ENCODE measurements at regions not wholly inside any gene's neighbourhood (a gene's known extent, or its start where the extent isn't known, plus 50 kb on each side); places are given as distances from the start of the nearest gene placed in this dataset.
"Not testable (repeated sequence)": the region's sequence is repeated elsewhere in the genome, so short reads cannot be mapped to it uniquely, and the experiment has no call there.

- H3K27ac ChIP-seq = no peak overlapping the region
- intact Hi-C loops (cut with DNase I) = loop anchor here in 1 of 4 donors (10.0 kb wide), 1 partner anchor 370 kb away; no protein-coding TSS in a partner anchor
- 50 to 64% (median 56%) methylated on average over 11 of the region's 11 CpGs for WGBS, 3 donors
- no peak for DNase-seq
- no peak overlapping the region for H3K4me3 ChIP-seq
- no peaks in the 10 kb centered on the region for H3K27me3 ChIP-seq
- H3K36me3 ChIP-seq = no peaks in the 10 kb centered on the region
- no peaks in the 10 kb centered on the region for H3K9me3 ChIP-seq
- no peak for TF ChIP-seq POLR2A (IDR thresholded peaks at IDR 0.05)
- TF ChIP-seq EP300 (IDR thresholded peaks at IDR 0.05) = no peak
- no peaks in the 10 kb centered on the region for H3K4me1 ChIP-seq (ENCODE audit: insufficient read depth)
These were observed 70.7 kb downstream of the MSX2 start for GRCh38 chr5:174794931-174795672.

DNA sequence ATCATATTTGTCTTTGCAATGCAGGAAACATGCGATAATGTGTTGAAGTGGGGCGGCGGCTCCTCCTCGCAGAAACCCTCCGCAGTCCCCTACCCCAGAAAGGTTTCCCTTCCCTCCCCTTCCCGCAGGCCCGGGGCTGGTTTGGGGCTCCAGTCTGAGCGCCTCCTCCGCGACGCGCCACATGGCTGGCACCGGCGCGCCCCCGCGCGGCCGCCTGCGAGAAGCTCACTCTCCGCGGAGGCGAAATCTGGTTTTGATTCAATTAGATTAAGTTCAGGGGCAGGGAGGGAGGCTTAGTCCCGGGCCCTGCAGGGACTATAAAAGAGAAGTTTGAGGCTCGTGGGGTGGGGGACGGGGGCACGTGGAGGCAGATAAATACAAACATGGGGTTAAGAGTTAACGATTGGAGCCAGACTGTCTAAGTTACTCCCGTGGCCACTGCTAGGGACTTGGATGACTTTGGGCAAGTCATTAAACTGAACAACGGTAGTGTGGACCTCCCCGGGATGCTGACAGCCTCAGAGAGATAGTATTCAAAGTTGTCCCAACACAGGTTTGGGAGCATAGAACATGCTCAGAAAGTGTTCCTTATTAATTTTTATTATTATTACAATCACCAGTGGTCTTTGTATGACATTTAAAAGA lies 69.4 kb downstream of the MSX2 start:
- H3K4me3 ChIP-seq = no peak overlapping the region
- H3K27ac ChIP-seq = no peak overlapping the region
- intact Hi-C loops (cut with DNase I) = loop anchor here in 1 of 4 donors (10.0 kb wide), 1 partner anchor 369 kb away; no protein-coding TSS in a partner anchor
- 1 to 4% (median 1%) methylated on average over 31 of the region's 31 CpGs for WGBS, 3 donors
- H3K4me1 ChIP-seq (ENCODE audit: insufficient read depth) = no peaks in the 10 kb centered on the region
- no peaks in the 10 kb centered on the region for H3K27me3 ChIP-seq
- H3K36me3 ChIP-seq = no peaks in the 10 kb centered on the region
- TF ChIP-seq POLR2A (IDR thresholded peaks at IDR 0.05) (no peak), EP300 (IDR thresholded peaks at IDR 0.05) (no peak)
- TF ChIP-seq, protein P1, sequence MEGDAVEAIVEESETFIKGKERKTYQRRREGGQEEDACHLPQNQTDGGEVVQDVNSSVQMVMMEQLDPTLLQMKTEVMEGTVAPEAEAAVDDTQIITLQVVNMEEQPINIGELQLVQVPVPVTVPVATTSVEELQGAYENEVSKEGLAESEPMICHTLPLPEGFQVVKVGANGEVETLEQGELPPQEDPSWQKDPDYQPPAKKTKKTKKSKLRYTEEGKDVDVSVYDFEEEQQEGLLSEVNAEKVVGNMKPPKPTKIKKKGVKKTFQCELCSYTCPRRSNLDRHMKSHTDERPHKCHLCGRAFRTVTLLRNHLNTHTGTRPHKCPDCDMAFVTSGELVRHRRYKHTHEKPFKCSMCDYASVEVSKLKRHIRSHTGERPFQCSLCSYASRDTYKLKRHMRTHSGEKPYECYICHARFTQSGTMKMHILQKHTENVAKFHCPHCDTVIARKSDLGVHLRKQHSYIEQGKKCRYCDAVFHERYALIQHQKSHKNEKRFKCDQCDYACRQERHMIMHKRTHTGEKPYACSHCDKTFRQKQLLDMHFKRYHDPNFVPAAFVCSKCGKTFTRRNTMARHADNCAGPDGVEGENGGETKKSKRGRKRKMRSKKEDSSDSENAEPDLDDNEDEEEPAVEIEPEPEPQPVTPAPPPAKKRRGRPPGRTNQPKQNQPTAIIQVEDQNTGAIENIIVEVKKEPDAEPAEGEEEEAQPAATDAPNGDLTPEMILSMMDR (IDR thresholded peaks at IDR 0.05) = no peak
- H3K9me3 ChIP-seq = no peaks in the 10 kb centered on the region
- DNase-seq = peak in 3 of 5 donors; percentile 15 to 49 (median 26)

- no peak for DNase-seq
- no peaks in the 10 kb centered on the region for H3K9me3 ChIP-seq
- H3K27me3 ChIP-seq = no peaks in the 10 kb centered on the region
- no peak for TF ChIP-seq POLR2A (IDR thresholded peaks at IDR 0.05)
- no peak overlapping the region for H3K4me3 ChIP-seq
- 66 to 79% (median 70%) methylated on average over 6 of the region's 6 CpGs for WGBS, 3 donors
- no peaks in the 10 kb centered on the region for H3K36me3 ChIP-seq
- H3K27ac ChIP-seq = no peak overlapping the region
- H3K4me1 ChIP-seq (ENCODE audit: insufficient read depth) = no peaks in the 10 kb centered on the region
- intact Hi-C loops (cut with DNase I) = loop anchor here in 1 of 4 donors (10.0 kb wide), 1 partner anchor 368 kb away; no protein-coding TSS in a partner anchor
These were observed 68.7 kb downstream of the MSX2 start for GRCh38 chr5:174793076-174793475.

GRCh38 chr5:174792265-174792664 lies 67.9 kb downstream of the MSX2 start:
- intact Hi-C loops (cut with DNase I) = loop anchor here in 1 of 4 donors (10.0 kb wide), 1 partner anchor 367 kb away; no protein-coding TSS in a partner anchor
- DNase-seq; H3K4me1 ChIP-seq (ENCODE audit: insufficient read depth); H3K36me3 ChIP-seq; H3K27me3 ChIP-seq; H3K4me3 ChIP-seq; H3K27ac ChIP-seq; H3K9me3 ChIP-seq: not testable (repeated sequence)
- WGBS, 3 donors = 4 to 49% (median 21%) methylated on average over 1 of the region's 1 CpG

DNA sequence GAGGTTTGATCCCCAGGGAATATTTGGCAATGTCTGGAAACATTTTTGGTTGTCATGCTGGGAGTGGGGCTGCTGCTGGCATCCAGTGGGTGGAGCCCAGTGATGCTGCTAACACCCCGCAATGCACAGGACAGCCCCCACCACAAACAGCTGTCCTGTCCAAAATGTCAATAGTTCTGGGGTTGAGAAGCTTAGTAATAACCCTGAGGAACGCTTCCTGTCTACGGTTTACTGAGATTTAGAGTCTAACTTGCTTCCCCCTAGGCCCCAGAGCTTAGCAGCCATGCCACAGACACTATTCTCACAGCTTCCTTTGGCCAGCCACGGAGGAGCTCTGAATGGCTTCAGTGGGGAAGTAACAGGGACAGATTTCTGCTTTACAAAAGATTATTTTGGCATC lies 66.5 kb downstream of the MSX2 start:
- no peak for DNase-seq
- intact Hi-C loops (cut with DNase I) = loop anchor here in 1 of 4 donors (10.0 kb wide), 1 partner anchor 366 kb away; no protein-coding TSS in a partner anchor

More for the DNA sequence above, 66.5 kb downstream of the MSX2 start:
- TF ChIP-seq, protein P1 (IDR thresholded peaks at IDR 0.05) = no peak
- no peak for TF ChIP-seq EP300 (IDR thresholded peaks at IDR 0.05)
- TF ChIP-seq POLR2A (IDR thresholded peaks at IDR 0.05) = no peak
- no peak overlapping the region for H3K4me3 ChIP-seq
- H3K27ac ChIP-seq = no peak overlapping the region
- no peaks in the 10 kb centered on the region for H3K4me1 ChIP-seq (ENCODE audit: insufficient read depth)
- H3K27me3 ChIP-seq = no peaks in the 10 kb centered on the region
- 53 to 58% (median 53%) methylated on average over 4 of the region's 4 CpGs for WGBS, 3 donors
- no peaks in the 10 kb centered on the region for H3K9me3 ChIP-seq
- H3K36me3 ChIP-seq = no peaks in the 10 kb centered on the region

Data from ovary (tissue), 7 donors.